ENCODE measurements at regions not wholly inside any gene's neighbourhood (a gene's known extent, or its start where the extent isn't known, plus 50 kb on each side); places are given as distances from the start of the nearest gene placed in this dataset.

- no peak for TF ChIP-seq CTCF (IDR thresholded peaks at IDR 0.05; ENCODE audit: low read depth, low read length)
- TF ChIP-seq POLR2A (IDR thresholded peaks at IDR 0.05; ENCODE audit: extremely low read depth, insufficient read length), result no peak
- TF ChIP-seq MAX (IDR thresholded peaks at IDR 0.05; ENCODE audit: low read depth, low read length), result no peak
Observed at GRCh38 chr16:47885489-47885888, 270.3 kb downstream of the ABCC12 start.
